Neural crest cell (in vitro differentiated cells): ENCODE measurements at regions not wholly inside any gene's neighbourhood (a gene's known extent, or its start where the extent isn't known, plus 50 kb on each side); places are given as distances from the start of the nearest gene placed in this dataset.
"Not testable (repeated sequence)": the region's sequence is repeated elsewhere in the genome, so short reads cannot be mapped to it uniquely, and the experiment has no call there.

Experiments used
- DNase-seq: peaks from one replicate; pipeline ENCODE4 v3.0.0; 2021; ENCODE audit warnings: low read depth, mixed read lengths, low spot score
- H3K27ac Mint-ChIP-seq: one replicate; pipeline ENCODE4 v1.8.0; 2021; ENCODE audit warnings: mild to moderate bottlenecking, mixed read lengths; ENCODE audit not compliant: unreplicated experiment
- H3K27me3 Mint-ChIP-seq: 2 replicates; pipeline ENCODE4 v1.8.0; 2021; ENCODE audit warnings: low read depth, mild to moderate bottlenecking, mixed read lengths
- H3K36me3 Mint-ChIP-seq: 2 replicates; pipeline ENCODE4 v1.8.0; 2021; ENCODE audit warnings: low read depth, mild to moderate bottlenecking, mixed read lengths
- H3K4me1 Mint-ChIP-seq: 2 replicates; pipeline ENCODE4 v1.8.0; 2021; ENCODE audit warnings: mixed read lengths
- H3K4me3 Mint-ChIP-seq: one replicate; pipeline ENCODE4 v1.8.0; 2021; ENCODE audit warnings: mild to moderate bottlenecking, mixed read lengths
- H3K9me3 Mint-ChIP-seq: 2 replicates; pipeline ENCODE4 v1.8.0; 2021; ENCODE audit warnings: mixed read lengths
- TF ChIP-seq, protein P1 (sequence below): fragments of 200-600 bp; sonication (generic); conservative IDR thresholded peaks from 2 replicates; pipeline ENCODE4 v1.5.0; 2021; ENCODE audit warnings: antibody characterized with exemption, mild to moderate bottlenecking

DNA sequence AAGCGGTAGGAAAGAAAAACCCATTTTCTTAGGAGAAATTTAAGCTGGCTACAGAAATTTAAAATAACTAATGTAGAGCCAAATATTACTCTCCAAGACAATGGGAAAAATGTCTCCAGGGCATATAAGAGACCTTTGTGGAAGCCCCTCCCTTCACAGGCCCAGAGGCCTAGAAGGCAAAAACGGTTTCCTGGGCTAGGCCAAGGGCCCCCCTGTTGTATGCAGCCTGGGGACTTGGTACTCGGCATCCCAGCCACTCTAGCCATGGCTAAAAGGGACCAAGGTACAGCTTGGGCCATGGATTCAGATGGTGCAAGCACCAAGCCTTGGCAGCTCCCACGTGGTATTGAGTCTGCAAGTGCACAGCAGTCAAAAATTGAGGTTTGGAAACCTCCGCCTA, 90.1 kb downstream of the CGGBP1 start:
- Mint-ChIP-seq H3K4me3 (no peak overlapping the region), H3K36me3 (no peaks in the 10 kb centered on the region), H3K4me1 (no peaks in the 10 kb centered on the region), H3K27ac (no peak overlapping the region), H3K9me3 (no peaks in the 10 kb centered on the region), H3K27me3 (no peaks in the 10 kb centered on the region)
- TF ChIP-seq, protein P1, sequence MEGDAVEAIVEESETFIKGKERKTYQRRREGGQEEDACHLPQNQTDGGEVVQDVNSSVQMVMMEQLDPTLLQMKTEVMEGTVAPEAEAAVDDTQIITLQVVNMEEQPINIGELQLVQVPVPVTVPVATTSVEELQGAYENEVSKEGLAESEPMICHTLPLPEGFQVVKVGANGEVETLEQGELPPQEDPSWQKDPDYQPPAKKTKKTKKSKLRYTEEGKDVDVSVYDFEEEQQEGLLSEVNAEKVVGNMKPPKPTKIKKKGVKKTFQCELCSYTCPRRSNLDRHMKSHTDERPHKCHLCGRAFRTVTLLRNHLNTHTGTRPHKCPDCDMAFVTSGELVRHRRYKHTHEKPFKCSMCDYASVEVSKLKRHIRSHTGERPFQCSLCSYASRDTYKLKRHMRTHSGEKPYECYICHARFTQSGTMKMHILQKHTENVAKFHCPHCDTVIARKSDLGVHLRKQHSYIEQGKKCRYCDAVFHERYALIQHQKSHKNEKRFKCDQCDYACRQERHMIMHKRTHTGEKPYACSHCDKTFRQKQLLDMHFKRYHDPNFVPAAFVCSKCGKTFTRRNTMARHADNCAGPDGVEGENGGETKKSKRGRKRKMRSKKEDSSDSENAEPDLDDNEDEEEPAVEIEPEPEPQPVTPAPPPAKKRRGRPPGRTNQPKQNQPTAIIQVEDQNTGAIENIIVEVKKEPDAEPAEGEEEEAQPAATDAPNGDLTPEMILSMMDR, result no peak
- no peak for DNase-seq

DNA sequence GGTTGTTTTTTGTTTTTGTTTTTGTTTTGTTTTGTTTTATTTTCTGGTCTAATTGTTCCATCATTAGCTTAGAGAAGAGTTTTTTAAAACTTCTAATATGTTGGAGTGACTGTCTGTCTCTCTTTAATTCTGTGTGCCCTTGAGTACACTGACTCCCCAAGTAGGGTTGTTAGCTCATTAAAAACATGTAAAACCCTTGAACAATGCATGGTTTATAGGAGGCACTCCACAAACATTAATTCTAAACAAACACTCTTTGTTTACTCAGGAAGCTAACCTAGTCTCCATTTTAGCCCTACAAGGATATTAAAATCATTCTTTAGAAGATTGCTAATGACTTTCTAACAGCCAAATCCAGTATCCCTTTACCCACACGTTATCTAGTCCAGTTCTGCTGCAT, 100.5 kb downstream of the CGGBP1 start:
- Mint-ChIP-seq H3K36me3 (no peaks in the 10 kb centered on the region), H3K27me3 (no peaks in the 10 kb centered on the region), H3K27ac (no peak overlapping the region), H3K9me3 (no peaks in the 10 kb centered on the region), H3K4me1 (no peaks in the 10 kb centered on the region), H3K4me3 (no peak overlapping the region)
- TF ChIP-seq, protein P1, result no peak
- DNase-seq, result no peak

DNA sequence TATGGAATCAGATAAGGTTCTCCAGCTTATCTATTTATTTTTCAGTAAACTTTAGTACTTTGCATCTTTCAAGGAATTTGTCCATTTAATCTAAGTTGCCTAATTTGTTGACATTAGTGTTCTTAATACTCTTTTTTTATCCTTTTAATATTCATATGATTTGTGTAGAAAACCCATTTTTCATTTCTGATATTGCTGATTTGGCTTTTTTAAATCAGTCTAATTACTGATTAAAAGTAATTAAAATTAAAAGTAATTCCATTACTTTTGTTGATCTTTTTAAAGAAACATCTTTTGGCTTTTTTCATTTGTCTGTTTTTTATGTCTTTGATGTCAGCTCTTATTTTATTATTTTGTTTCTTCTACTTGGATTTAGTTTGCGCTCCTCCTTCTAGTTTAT, 101.2 kb downstream of the CGGBP1 start:
- Mint-ChIP-seq H3K9me3 (no peaks in the 10 kb centered on the region), H3K4me3 (no peak overlapping the region), H3K4me1 (no peaks in the 10 kb centered on the region), H3K27ac (no peak overlapping the region), H3K36me3 (no peaks in the 10 kb centered on the region), H3K27me3 (no peaks in the 10 kb centered on the region)
- no peak for DNase-seq
- TF ChIP-seq, protein P1, result no peak

DNA sequence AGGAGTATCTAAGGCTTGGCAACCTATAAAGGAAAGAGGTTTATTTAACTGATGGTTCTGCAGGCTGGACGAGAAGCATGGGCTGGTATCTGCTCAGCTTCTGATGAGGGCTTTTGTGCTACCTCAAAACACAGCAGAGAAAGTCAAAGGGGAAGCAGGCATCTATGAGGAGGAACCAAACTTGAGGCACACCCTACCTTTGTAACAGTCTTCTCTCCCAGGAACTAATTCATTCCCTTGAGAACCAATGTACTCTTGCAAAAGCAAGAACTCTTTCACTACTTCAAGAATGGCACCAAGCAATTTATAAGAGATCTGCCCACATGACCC, 109.0 kb downstream of the CGGBP1 start:
- no peak overlapping the region for H3K4me3 Mint-ChIP-seq
- H3K27ac Mint-ChIP-seq, result no peak overlapping the region
- H3K36me3 Mint-ChIP-seq, result no peaks in the 10 kb centered on the region
- peaks cover 4% of the 10 kb centered on the region for H3K9me3 Mint-ChIP-seq
- no peaks in the 10 kb centered on the region for H3K27me3 Mint-ChIP-seq
- DNase-seq, result no peak
- no peaks in the 10 kb centered on the region for H3K4me1 Mint-ChIP-seq
- TF ChIP-seq, protein P1, result no peak

DNA sequence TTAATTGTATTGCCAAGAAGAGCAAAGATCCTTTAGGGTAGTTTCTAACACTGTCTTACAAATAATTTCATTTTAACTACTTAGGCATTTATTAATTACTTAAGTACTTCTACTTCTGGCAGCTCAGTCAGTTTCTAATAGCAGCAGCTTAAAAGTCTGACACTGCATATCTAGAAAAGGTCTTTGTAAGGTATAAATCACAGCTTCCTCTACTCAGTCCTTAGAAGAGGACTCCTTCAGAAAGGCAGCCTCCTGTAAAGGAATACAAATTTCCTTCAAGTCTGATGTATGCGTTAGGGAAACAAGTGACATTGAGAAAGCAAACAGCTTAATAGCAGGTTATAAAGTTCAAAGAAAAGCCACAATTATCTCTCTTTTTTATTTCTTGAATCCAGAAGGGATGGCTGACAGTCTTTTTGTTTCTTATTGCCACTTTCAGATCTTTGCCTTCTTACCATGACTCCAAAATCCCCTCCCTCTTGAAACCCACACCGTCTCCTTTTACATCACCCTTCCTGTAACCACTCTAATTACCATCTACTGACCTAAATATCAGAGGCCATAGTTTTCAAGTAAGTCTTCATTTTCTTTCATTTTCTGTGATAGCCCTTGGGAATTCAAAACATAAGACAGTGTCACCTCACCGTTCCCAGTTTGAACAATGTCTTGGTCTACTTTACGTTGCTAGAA, 109.5 kb downstream of the CGGBP1 start:
- DNase-seq, result no peak
- Mint-ChIP-seq H3K36me3 (no peaks in the 10 kb centered on the region), H3K27ac (no peak overlapping the region), H3K9me3 (peaks cover 4% of the 10 kb centered on the region), H3K4me3 (no peak overlapping the region), H3K27me3 (no peaks in the 10 kb centered on the region), H3K4me1 (no peaks in the 10 kb centered on the region)
- TF ChIP-seq, protein P1, result no peak

DNA sequence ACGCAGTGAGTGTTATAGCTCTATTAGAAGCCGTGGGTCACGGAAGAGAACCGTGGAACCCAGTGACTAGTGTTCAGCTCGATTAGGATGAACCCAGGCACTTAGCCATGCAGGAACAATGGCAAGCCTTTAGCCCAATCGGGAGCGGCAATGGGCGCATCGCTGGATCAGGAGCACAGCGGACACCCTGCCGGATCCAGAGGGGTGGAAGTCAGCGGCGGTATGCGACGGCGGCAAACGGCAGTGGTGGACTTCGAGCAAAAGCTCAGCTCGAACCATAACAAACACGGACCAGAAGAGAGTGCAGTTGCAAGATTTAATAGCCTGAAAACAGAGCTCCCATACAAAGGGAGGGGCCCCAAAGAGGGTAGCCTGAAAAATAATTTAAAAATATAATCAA, 112.8 kb downstream of the CGGBP1 start:
- not testable (repeated sequence) for H3K4me3 Mint-ChIP-seq, H3K4me1 Mint-ChIP-seq, H3K9me3 Mint-ChIP-seq, H3K36me3 Mint-ChIP-seq, DNase-seq, H3K27me3 Mint-ChIP-seq, H3K27ac Mint-ChIP-seq

DNA sequence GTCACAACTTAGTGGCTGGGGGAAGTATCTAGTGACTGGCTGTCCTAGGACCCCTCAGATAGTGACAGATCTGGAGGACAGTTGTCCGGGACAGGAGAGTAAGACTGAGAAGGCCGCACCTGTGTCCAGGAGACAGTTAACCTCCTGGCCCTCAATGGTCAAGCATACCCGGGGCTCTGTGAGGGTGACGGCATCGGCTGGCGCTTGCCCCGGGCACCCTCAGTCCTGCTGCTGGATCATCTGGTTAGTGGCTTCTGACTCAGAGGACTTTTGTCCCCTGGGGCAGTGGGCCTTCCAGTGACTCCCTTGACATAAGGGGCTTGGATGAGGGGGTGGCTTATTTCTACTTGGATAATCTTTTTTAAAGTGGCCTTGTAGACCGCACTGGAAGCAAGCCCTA, 116.5 kb downstream of the CGGBP1 start:
- not testable (repeated sequence) for H3K4me1 Mint-ChIP-seq, H3K27ac Mint-ChIP-seq, H3K27me3 Mint-ChIP-seq, H3K4me3 Mint-ChIP-seq, H3K36me3 Mint-ChIP-seq, DNase-seq, H3K9me3 Mint-ChIP-seq
